Activated CD4-positive, alpha-beta T cell treated with anti-CD3 and anti-CD28 coated beads, Interleukin-2, amount 50 U/mL, for 4 hours (primary cell): ENCODE measurements at regions not wholly inside any gene's neighbourhood (a gene's known extent, or its start where the extent isn't known, plus 50 kb on each side); places are given as distances from the start of the nearest gene placed in this dataset.

Experiments used
- DNase-seq, 2 experiments: peaks; one replicate each; pipeline ENCODE4 v3.0.0-alpha.2; 2020

DNA sequence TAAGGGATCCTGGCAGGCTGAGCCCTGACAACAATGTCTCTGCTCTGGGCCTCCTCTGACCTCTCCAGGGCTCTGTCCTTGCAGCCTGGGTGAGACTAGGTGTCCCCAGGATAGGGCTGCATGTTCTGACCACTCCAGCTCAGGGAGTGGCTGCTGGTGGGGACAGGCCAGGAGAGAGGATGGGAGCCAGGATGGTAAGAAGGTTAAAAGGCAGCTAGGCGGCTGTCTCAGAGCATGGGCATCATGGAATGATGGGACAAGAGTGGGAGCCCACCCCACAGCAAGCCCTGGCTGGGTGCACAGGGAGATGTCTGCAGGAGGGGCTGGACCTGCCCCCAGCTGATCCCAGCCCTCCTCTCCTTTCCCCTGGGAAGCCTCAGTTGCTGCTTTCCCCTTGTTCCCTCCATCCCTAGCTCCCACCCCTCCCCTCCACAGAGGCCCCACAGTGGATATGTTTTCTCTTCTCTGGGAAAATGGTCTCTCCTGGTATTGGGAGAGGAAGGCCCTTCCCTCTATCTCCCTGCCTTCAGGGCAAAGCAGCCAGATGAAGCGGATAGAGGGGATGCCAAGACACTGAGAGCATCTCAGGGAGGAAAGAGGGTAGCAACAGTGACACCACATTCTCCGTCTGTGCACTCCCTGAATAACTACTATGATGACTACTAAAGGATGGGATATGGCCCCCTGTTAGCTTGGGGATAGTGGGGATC lies 334.3 kb downstream of the DYSF start:
- DNase-seq = no peak

GRCh38 chr2:71787108-71787415 lies 333.7 kb downstream of the DYSF start:
- DNase-seq = no peak

DNA sequence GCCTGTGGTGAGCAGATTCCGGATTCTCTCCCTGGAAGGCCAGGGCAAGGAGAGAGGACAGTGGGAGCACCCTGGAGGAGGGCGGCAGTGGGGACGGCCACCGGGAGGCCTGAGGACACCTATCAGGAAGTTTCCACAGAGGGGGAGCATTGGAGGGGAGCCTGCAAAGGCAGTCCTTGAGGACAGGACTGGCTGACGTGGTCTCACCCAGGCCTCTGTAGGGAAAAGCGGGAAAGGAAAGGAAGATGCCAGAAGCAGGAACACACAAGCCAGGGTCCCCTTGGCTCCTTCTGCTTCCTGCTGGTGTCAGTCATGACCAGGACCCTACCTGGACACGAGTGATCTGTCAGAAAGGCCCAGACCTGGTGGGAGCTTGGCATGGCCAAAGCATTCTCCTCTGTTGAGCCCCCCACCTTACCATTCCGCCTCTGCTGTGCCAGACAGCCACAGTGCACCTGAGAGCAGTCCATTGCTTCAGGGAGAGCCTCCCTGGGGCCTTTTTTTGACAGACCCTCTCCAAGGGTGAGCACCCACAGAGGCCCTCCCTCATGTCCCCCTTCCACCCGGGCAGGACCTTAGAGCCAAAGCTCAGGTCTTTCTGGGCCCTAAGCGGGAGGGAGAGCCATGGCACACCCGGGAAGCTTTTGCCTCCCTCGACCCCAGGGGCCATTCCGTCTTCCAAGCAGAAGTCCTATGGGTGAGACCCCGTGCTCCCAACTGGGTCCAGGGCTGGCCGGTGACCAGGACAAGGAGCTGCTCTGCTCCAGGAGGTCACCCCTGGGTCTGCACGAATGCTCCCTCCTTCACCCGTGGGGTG lies 333.1 kb downstream of the DYSF start:
- no peak for DNase-seq

DNA sequence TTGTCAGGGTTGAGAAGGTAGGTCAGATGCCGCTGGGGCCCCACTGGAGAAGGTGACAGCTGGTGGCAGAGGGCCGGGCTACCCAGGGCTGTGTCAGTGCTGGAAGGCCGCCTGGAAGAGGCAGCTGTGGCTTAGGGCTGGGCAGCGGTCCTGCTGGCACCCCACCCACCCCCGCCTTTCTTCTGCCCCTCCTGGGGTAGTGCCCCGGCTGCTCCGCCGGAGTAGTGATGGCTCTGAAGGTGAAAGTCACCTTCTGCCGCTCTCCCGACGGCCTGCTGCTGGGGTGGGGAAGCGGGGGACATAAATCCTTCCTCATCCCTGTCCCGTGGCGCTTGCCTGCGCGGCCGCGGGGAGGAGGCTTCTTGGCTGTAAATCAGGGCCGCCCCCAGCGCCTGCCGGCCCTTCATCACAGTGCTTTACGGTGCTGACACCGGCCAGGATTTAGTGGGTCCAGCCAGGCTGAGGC lies 332.2 kb downstream of the DYSF start:
- no peak for DNase-seq

- DNase-seq = no peak
Measured at GRCh38 chr2:71784734-71785511, 331.6 kb downstream of the DYSF start.

DNA sequence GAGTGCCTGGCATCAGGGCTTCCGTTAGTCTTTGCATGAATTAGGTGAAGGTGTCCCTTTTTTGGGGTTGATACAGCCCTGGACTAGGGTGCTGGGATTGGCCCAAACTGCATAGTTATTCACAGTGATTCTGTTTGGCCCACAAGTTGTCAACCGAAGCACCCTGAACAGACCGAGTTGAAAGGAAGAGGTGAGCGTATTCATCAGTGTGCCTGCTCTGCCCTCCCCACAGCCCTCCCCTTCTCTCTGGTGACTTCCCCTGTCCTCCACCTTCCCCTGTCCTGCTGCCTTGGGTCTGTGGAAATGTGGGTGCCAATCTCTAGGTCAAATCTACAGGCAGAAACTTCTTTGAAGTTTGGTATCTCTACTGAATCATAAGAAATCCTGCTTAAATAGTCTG lies 330.5 kb downstream of the DYSF start:
- no peak for DNase-seq

- DNase-seq = no peak
Measured at GRCh38 chr2:71783215-71783614, 329.9 kb downstream of the DYSF start.

GRCh38 chr2:71782323-71782722 lies 329.0 kb downstream of the DYSF start:
- no peak for DNase-seq

DNA sequence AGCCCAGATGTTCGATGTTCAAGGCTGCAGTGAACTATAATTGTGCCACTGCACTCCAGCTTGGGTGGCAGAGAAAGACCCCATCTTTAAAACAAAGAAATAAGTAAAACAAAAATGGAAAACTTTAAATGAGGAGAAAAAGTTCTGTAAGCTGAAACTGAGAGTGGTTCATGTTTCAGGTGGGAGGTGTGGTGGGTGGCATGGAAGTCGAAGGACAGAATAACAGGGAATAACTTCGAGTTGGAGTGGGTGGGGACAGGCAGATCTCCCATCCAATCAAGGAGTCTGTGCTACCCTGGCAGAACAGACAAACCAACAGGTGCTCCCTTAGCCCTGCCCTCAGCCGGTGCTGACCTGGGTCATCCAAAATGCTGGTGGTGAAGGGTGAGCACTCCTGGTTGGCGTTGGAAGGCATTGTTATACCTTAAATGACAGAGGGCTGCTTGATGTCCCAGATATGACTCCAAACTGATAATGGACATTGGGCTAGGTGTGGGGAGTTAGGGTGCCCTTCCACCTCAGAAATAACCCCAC lies 328.4 kb downstream of the DYSF start:
- DNase-seq = no peak

DNA sequence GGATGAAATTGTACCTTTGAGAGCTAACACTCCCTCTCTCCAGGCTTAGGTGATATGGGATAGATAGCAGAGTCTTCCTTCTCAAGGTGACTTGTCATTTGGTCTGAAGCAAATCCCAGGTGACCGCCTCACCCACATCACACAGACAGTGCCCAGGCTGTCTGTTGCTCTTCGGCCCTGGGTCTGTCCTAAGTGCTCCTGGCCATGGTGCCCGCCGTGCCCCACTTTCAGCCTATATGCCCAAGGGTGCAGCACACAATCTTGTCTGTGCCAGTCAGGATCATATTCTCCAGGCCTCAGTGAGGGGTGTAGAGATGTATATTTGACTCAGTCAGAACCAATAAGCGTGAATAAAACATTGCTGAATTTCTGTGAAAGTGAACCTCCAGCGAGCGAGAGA lies 326.8 kb downstream of the DYSF start:
- DNase-seq = no peak

DNA sequence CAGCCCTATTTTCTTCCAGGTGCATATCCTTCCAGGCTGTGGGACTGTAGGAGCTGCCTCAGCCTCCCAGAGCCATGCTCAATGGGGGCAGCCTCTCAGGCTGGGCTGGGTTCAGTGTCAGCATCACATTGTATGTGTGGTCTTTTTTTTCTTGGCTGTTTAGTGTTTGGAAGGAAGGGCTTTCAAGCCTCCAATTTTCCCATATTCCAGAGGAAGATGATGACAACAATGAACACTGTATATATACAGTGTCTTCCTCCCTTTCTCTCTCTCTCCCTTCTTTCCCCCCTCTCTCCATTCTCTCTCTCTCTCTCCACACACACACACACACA lies 326.4 kb downstream of the DYSF start:
- DNase-seq = no peak

- no peak for DNase-seq
Measured at GRCh38 chr2:71778936-71779773, 325.8 kb downstream of the DYSF start.

- no peak for DNase-seq
Measured at GRCh38 chr2:71778514-71778913, 325.2 kb downstream of the DYSF start.

DNA sequence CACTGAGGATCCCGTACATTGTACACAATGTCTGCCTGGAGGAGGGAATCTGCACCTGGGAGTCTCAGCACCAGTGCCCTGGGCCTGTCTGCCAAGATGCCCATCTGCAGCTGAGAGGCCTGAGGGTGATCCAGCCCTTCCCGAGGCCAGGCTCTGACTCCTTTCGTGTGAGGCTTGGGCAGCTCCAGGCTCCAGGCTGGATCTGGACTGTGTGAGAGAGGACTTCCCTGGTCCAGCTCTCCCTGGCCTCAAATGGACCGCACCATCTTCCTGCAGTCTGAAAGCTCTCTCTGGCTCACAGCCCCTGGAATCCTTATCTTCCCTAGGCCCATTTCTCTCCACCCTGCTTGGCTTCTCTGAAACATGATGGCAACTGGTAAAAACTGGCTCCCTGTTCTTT lies 324.6 kb downstream of the DYSF start:
- DNase-seq = no peak

GRCh38 chr2:71776227-71776626 lies 322.9 kb downstream of the DYSF start:
- no peak for DNase-seq

DNA sequence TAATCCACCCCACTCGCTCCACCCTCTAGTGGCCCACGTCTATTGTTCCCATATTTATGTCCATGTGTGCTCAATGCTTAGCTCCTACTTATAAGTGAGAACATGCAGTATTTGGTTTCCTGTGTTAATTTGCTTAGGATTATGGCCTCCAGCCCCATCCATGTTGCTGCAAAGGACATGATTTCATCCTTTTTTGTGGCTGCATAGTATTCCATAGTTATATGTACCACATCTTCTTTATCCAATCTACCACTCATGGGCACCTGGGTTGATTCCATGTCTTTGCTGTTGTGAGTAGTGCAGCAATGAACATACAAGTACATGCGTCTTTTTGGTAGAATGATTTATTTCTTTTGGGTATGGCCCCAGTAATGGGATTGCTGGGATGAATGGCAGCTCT lies 319.9 kb downstream of the DYSF start:
- no peak for DNase-seq

DNA sequence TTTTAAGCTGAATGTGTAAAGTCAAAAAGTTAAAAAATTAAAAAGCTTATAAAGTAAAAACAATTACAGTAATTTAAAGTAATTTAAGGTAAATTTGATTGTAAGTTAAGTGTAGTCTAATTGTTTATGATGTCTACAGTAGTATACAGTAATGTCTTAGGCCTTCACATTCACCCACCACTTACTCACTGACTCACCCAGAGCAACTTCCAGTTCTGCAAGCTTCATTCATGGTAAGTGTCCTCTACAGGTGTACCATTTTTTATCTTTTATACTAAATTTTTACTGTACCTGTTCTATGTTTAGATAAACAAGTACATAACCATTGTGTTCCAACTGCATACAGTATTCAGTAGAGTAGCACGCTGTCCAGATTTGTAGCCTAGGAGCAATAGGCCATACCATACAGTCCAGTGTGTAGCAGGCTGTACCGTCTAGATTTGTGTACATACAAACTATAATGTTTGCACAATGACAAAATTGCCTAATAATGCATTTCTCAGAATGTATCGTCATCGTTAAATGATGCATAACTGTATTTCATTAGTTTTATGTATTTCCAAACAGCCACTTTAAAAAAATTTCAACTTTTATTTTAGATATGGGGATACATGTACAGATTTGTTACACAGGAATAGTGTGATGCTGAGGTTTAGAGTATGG lies 319.3 kb downstream of the DYSF start:
- DNase-seq = no peak

DNA sequence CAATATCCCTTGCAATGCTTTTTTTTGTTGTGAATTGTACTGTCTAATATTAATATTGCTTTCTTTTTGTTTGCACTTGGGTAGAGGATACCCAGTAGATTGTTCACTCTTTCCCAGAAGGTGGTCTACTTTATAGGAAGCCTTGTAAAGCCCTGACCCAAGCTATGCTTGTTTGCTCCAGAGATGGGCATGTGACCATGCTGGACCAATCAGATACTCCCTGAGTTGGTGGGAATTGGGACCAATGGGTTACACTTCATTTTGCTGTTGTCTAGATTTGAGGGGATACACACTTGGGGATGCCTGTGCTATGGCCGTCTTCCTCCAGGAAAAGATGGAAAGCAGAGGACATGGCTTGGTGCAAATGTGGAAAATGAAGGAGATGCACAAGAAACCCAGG lies 314.3 kb downstream of the DYSF start:
- no peak for DNase-seq

DNA sequence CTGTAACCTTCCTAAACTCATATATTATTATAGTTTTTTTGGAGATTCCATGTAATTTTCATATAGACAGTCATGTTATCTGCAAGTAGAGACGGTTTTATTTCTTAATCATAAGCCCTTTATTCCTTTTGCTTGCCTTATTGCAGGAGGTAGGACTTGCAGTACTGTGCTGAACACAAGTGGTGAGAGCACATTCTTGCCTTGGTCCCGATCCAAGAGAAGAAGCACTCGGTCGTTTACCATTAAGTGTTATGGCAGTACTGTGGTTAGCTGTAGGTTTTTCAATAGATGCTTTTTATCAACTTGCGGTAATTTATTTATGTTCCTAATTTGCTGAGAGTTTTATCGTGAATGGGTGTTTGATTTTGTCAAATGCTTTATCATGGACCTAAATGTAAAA lies 305.7 kb downstream of the DYSF start:
- DNase-seq = no peak

DNA sequence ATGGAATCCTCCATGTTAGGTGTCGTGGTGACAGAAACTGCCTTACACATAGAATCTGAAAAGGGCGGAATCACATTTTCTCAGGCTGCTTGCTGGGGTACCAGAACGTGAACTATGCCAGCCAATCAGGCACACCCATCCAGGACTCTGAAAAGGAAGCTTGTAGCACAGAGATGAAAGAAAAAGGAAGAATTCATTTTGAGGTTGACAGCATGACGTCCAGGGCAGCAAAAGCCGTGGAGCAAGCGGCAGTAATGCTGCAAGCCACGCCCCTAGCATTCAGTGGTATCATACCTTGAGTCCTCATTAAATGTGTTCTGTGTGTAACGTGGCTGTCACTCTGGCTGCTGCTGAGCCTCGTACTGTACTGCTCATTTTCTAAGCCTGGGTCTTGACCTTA lies 304.0 kb downstream of the DYSF start:
- no peak for DNase-seq

DNA sequence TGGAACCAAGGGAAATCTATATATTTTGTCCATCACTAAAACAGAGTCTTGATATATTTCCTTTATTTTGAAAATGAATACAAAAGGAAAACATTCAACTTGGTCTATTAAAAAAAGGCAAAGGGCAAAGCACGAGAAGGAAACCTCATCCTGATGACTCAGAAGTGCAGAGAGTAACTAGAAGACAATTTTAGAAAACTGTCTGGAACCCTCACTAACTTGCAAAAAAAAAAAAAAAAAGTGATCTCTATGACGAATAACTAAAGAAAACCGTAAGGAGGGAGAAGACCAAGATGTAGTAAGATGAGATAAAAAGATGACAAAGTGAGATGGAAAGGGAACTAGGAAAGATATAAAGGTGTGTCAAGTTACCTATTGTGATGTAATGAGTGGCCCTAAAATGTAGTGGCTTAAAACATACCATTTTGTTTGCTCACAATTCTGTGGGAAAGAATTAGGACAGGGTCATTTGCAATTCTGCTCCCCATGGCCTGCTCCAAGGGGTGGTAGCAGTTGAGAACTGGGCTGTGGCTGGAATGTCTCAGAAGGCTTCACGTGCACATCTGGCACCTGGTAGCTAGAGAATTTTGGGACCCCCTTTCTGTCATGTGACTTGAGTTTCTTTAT lies 303.0 kb downstream of the DYSF start:
- DNase-seq = no peak

DNA sequence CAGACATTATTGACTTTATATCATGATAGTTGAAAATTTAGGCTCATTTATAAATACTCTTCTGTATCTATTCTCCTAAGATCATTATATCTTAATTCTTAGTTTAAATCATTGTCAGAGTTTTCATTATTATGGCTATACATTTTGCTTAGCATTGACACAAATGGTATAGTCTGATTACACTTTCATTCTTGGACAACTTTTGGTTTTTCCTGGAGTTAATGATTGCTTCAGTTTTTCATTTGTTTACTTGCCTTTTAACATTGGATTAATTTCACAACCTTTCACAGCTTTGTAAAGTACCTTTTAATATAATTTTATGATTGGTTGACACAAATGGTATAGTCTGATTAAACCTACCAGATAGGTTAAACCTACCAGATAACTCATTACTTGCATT lies 298.2 kb downstream of the DYSF start:
- DNase-seq = no peak
